Stimulated activated naive CD8-positive, alpha-beta T cell treated with anti-CD3 and anti-CD28 coated beads, Interleukin-15, Interleukin-2, amounts not matched to agents 100 U/mL and 50 U/mL, for 24 hours (primary cell): ENCODE measurements at regions not wholly inside any gene's neighbourhood (a gene's known extent, or its start where the extent isn't known, plus 50 kb on each side); places are given as distances from the start of the nearest gene placed in this dataset.

ENCODE experiments used
- ATAC-seq: fragments of 150-1000 bp; cut with Tn5 transposase; one replicate; pipeline ENCODE4 v1.10.0; 2021
- DNase-seq: peaks from one replicate; pipeline ENCODE4 v3.0.0; 2021

- DNase-seq = no peak
- ATAC-seq = no peak
These were observed 842.8 kb downstream of the SI start for GRCh38 chr3:164235289-164236028.

- DNase-seq = no peak
These were observed 844.3 kb downstream of the SI start for GRCh38 chr3:164233951-164234350.

GRCh38 chr3:164231718-164232117 lies 846.6 kb downstream of the SI start:
- DNase-seq = no peak
- ATAC-seq = no peak

More at GRCh38 chr3:164233951-164234350, 844.3 kb downstream of the SI start:
- ATAC-seq = no peak

GRCh38 chr3:164230385-164231094 lies 847.8 kb downstream of the SI start:
- ATAC-seq (no peak), DNase-seq (no peak)

GRCh38 chr3:164224126-164224525 lies 854.2 kb downstream of the SI start:
- ATAC-seq (no peak), DNase-seq (no peak)

GRCh38 chr3:164222197-164222596 lies 856.1 kb downstream of the SI start:
- DNase-seq (no peak), ATAC-seq (no peak)

GRCh38 chr3:164221297-164221696 lies 857.0 kb downstream of the SI start:
- no peak for DNase-seq
- no peak for ATAC-seq

GRCh38 chr3:164209363-164209762 lies 868.9 kb downstream of the SI start:
- DNase-seq = no peak
- no peak for ATAC-seq

GRCh38 chr3:164208821-164209220 lies 869.5 kb downstream of the SI start:
- ATAC-seq = no peak
- DNase-seq = no peak

GRCh38 chr3:164208048-164208447 lies 870.2 kb downstream of the SI start:
- ATAC-seq = no peak

GRCh38 chr3:164200053-164200823 lies 878.1 kb downstream of the SI start:
- DNase-seq (no peak), ATAC-seq (no peak)

More at GRCh38 chr3:164208048-164208447, 870.2 kb downstream of the SI start:
- DNase-seq = no peak

GRCh38 chr3:164196477-164196876 lies 881.8 kb downstream of the SI start:
- DNase-seq (no peak), ATAC-seq (no peak)

- ATAC-seq = no peak
- DNase-seq = no peak
These were observed 883.5 kb downstream of the SI start for GRCh38 chr3:164194842-164195241.

- no peak for ATAC-seq
- no peak for DNase-seq
These were observed 885.3 kb downstream of the SI start for GRCh38 chr3:164192974-164193373.

GRCh38 chr3:164190566-164190965 lies 887.7 kb downstream of the SI start:
- ATAC-seq = no peak
- no peak for DNase-seq

- ATAC-seq (no peak), DNase-seq (no peak)
These were observed 892.2 kb downstream of the SI start for GRCh38 chr3:164186095-164186494.

GRCh38 chr3:164179110-164179774 lies 899.1 kb downstream of the SI start:
- DNase-seq = no peak
- ATAC-seq = no peak

- DNase-seq (no peak), ATAC-seq (no peak)
These were observed 904.2 kb downstream of the SI start for GRCh38 chr3:164174059-164174458.

GRCh38 chr3:164155400-164155799 lies 922.9 kb downstream of the SI start:
- ATAC-seq = no peak
- DNase-seq = no peak

- DNase-seq (no peak), ATAC-seq (no peak)
These were observed 933.5 kb downstream of the SI start for GRCh38 chr3:164144824-164145223.

- DNase-seq = no peak
- no peak for ATAC-seq
These were observed 945.4 kb downstream of the SI start for GRCh38 chr3:164132878-164133277.
